GM23248 (cell line): ENCODE measurements at regions not wholly inside any gene's neighbourhood (a gene's known extent, or its start where the extent isn't known, plus 50 kb on each side); places are given as distances from the start of the nearest gene placed in this dataset.
A peak's percentile ranks its signal among the peaks of the same experiment; 100 is the strongest.

Source experiments
- DNase-seq: peaks from one replicate; pipeline ENCODE4 v3.0.0-alpha.2; 2015
- H2AFZ ChIP-seq: fragments of 200-600 bp; sonication (generic); 2 replicates; pipeline ENCODE4 v1.6.1; 2016; ENCODE audit warnings: antibody characterized with exemption
- H3F3A ChIP-seq: fragments of 200-600 bp; sonication (generic); 2 replicates; pipeline ENCODE4 v1.6.1; 2016; ENCODE audit warnings: mild to moderate bottlenecking, antibody characterized with exemption, mixed run types; ENCODE audit not compliant: insufficient read depth
- H3K27ac ChIP-seq: fragments of 200-600 bp; sonication (generic); 2 replicates; pipeline ENCODE4 v1.5.1; 2016; ENCODE audit warnings: mild to moderate bottlenecking
- H3K27me3 ChIP-seq: fragments of 200-600 bp; sonication (generic); replicated peaks from 2 replicates; pipeline ENCODE4 v1.6.1; 2016; ENCODE audit warnings: mild to moderate bottlenecking; ENCODE audit not compliant: insufficient read depth
- H3K36me3 ChIP-seq: fragments of 200-600 bp; sonication (generic); 2 replicates; pipeline ENCODE4 v1.6.1; 2016; ENCODE audit warnings: low read depth, mild to moderate bottlenecking
- H3K4me1 ChIP-seq: fragments of 200-600 bp; sonication (generic); 2 replicates; pipeline ENCODE4 v1.6.1; 2016; ENCODE audit warnings: mild to moderate bottlenecking; ENCODE audit not compliant: insufficient read depth
- H3K4me2 ChIP-seq: fragments of 200-600 bp; sonication (generic); one replicate; pipeline ENCODE4 v1.6.1; 2016; ENCODE audit warnings: mild to moderate bottlenecking; ENCODE audit not compliant: unreplicated experiment
- H3K4me3 ChIP-seq: fragments of 200-600 bp; sonication (generic); 2 replicates; pipeline ENCODE4 v1.5.1; 2016; ENCODE audit warnings: mild to moderate bottlenecking
- H3K79me2 ChIP-seq: fragments of 200-600 bp; sonication (generic); 2 replicates; pipeline ENCODE4 v1.6.1; 2016; ENCODE audit warnings: mild to moderate bottlenecking; ENCODE audit not compliant: insufficient read depth
- H3K9ac ChIP-seq: fragments of 200-600 bp; sonication (generic); 2 replicates; pipeline ENCODE4 v1.6.1; 2016; ENCODE audit warnings: mild to moderate bottlenecking
- H3K9me2 ChIP-seq: fragments of 200-600 bp; sonication (generic); 2 replicates; pipeline ENCODE4 v1.6.1; 2016; ENCODE audit warnings: mixed run types, mild to moderate bottlenecking, moderate library complexity; ENCODE audit not compliant: insufficient read depth
- H3K9me3 ChIP-seq: fragments of 200-600 bp; sonication (generic); one replicate; pipeline ENCODE4 v1.6.1; 2017; ENCODE audit warnings: low read depth
- H4K20me1 ChIP-seq: fragments of 200-600 bp; sonication (generic); 2 replicates; pipeline ENCODE4 v1.6.0; 2016; ENCODE audit not compliant: insufficient read depth
- EZH2 ChIP-seq: fragments of 200-600 bp; sonication (generic); IDR thresholded peaks from 2 replicates; pipeline ENCODE4 v1.6.1; 2018; ENCODE audit warnings: antibody characterized with exemption, mild to moderate bottlenecking; ENCODE audit not compliant: insufficient read depth, poor library complexity, severe bottlenecking
- EZH2phosphoT487 ChIP-seq: fragments of 200-600 bp; sonication (generic); IDR thresholded peaks from 2 replicates; pipeline ENCODE4 v1.6.1; 2018; ENCODE audit warnings: antibody characterized with exemption, moderate library complexity, mild to moderate bottlenecking, low read depth; ENCODE audit not compliant: insufficient read depth
- WGBS, 2 experiments: methylation state at CpG; one replicate each; pipeline ENCODE4 v1.1.6; 2015 to 2017; ENCODE audit warnings: low lambda C conversion rate in 2 of 2, low coverage in 1 of 2; ENCODE audit errors: missing lambda C conversion rate in 2 of 2; 5-methylcytosine and 5-hydroxymethylcytosine counted together
- in situ Hi-C: fragments of 300-500 bp; cut with MboI; formaldehyde crosslinking; loops from 2 replicates; pipeline ENCODE4 v1.15.0; 2020

DNA sequence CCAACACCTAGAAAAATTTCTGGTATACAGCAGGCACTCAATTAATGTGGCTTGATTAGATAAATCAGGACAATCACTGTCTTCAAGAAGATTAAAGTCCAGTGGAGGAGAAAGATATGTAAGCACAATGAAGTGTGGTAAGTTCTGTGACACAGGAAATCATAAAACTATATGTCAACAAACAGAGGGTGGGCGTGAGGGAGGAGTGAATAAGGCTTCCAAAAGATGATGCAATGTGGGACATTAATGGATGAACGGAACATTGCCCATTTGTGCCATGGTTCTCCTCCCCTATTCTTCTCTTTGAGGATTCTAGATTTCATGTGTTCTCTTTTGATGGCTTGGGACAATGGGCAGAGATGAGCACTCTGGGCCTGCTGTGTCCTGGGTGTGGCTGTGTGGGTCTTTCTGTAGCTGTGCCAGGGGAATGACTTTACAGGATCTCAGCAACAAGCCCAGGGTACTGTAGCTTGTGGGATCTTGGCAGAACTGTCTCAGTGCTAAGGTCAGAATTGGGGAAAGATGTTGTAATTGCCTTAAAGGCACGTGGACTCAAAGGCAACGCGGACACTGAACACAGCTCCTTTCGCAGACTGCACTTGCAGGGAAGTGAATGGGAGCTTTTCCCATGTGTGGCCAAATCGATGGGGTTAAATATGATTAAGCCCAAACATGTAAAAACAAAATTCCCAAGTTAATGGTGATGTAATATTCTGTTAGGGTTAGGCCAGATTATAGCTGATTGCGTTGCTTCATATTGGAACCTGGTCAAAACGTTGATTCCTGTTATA lies 366.9 kb downstream of the TGFB2 start:
- no peak for TF ChIP-seq EZH2
- TF ChIP-seq EZH2phosphoT487, result no peak
- Histone ChIP-seq H3K27ac (no peak overlapping the region), H3K4me3 (no peak overlapping the region), H3F3A (peaks cover 5% of the 10 kb centered on the region), H3K9me3 (no peaks in the 10 kb centered on the region), H2AFZ (peak overlapping the region; percentile 47; the same call in 1 of the 2 replicates), H3K4me1 (peaks cover 22% of the 10 kb centered on the region), H3K79me2 (no peaks in the 10 kb centered on the region), H3K9ac (no peak overlapping the region), H3K4me2 (no peak overlapping the region), H4K20me1 (no peaks in the 10 kb centered on the region), H3K9me2 (no peaks in the 10 kb centered on the region), H3K36me3 (no peaks in the 10 kb centered on the region), H3K27me3 (no peaks in the 10 kb centered on the region)
- in situ Hi-C loops, result no loop called here
- DNase-seq, result peak; percentile 56
- 38 to 47% methylated on average over 9 of the region's 9 CpGs for WGBS, 2 experiments

DNA sequence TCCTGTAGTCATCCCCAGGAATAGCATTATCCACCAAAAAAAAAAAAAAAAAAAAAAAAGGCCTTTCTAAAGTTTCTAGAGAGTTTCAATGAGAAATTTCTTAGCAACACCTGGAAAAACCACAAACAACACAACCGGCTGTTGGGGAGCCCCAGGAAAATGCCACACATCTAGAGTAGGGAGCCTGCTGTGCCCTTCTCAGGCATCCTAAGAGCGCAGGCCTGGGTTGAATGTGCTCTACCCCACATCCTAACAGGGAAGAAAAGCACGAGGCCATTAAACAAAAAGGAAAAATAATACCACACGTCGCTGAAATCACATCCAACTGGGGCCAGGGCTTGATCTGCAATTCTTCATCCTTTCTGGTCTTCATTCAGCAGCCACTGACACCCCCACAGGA lies 367.5 kb downstream of the TGFB2 start:
- Histone ChIP-seq H3F3A (peaks cover 8% of the 10 kb centered on the region), H3K4me1 (peaks cover 28% of the 10 kb centered on the region), H3K36me3 (no peaks in the 10 kb centered on the region), H2AFZ (no peak overlapping the region), H4K20me1 (no peaks in the 10 kb centered on the region), H3K4me2 (no peak overlapping the region), H3K9me3 (no peaks in the 10 kb centered on the region), H3K27me3 (no peaks in the 10 kb centered on the region), H3K79me2 (no peaks in the 10 kb centered on the region), H3K27ac (no peak overlapping the region), H3K4me3 (no peak overlapping the region), H3K9ac (no peak overlapping the region), H3K9me2 (no peaks in the 10 kb centered on the region)
- 84 to 89% methylated on average over 5 of the region's 5 CpGs for WGBS, 2 experiments
- no peak for DNase-seq
- in situ Hi-C loops, result no loop called here
- TF ChIP-seq EZH2phosphoT487 (no peak), EZH2 (no peak)

DNA sequence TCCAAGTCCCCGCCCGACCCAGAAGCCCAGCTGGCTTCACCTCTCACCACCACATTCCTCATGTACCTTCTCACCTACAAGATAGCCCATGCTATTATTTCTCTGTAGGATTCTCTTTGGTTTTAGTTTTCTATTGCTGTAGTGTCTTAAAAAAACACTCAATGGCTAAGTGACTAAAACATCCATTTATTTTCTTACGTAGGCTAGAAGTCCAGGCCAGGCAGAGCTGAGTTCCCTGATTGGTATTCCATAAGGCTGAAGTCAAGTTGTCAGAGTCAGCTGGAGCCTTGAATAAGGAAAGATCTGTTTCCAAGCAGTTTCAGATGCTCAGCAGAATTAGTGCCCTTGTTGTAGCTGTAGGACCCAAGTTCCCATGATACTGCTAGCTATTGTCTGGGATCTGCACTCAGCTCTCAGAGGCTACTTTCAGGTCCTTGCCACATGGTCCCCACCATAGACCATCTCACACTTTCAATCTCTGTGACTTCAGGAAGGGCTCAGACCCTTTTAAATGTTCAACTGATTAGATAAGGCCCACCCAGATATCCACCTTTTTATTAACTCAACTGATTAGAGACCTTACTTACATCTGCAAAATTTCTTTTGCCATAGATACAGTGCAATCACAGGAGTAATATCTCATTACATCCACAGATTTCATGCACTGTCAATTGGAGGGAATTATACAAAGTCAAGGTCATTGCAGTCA lies 371.0 kb downstream of the TGFB2 start:
- H3K9me2 ChIP-seq, result no peaks in the 10 kb centered on the region
- no peaks in the 10 kb centered on the region for H4K20me1 ChIP-seq
- H3K4me1 ChIP-seq, result peaks cover 28% of the 10 kb centered on the region
- no peak overlapping the region for H3K4me2 ChIP-seq
- no peaks in the 10 kb centered on the region for H3K36me3 ChIP-seq
- H2AFZ ChIP-seq, result no peak overlapping the region
- H3K27ac ChIP-seq, result no peak overlapping the region
- in situ Hi-C loops, result no loop called here
- H3F3A ChIP-seq, result peaks cover 16% of the 10 kb centered on the region
- H3K9me3 ChIP-seq, result no peaks in the 10 kb centered on the region
- 91% methylated on average over 3 of the region's 3 CpGs for WGBS, 2 experiments
- H3K27me3 ChIP-seq, result no peaks in the 10 kb centered on the region
- no peak for TF ChIP-seq EZH2
- no peak overlapping the region for H3K9ac ChIP-seq
- DNase-seq, result no peak
- H3K79me2 ChIP-seq, result no peaks in the 10 kb centered on the region
- no peak overlapping the region for H3K4me3 ChIP-seq

DNA sequence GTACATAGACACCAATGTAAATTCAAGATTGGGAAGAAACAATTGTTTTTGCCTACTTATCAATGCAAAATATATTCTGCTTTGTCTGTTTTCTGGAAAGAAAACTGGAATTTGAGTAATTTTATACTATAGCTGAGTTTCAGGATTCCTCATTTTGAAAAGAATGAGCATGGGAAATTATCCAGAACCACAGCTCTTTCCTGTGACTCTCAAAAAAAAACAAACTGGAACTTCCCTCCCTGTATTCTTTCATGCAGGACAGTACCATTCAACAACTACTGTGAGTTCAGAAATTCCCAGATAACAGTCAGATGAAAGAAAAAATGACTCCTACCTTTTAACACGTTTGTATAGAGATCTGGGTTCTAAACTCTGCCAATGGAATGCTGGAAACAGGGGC lies 372.4 kb downstream of the TGFB2 start:
- in situ Hi-C loops, result no loop called here
- Histone ChIP-seq H3F3A (peaks cover 16% of the 10 kb centered on the region), H4K20me1 (no peaks in the 10 kb centered on the region), H3K27ac (no peak overlapping the region), H3K4me2 (peak overlapping the region; percentile 36), H2AFZ (no peak overlapping the region), H3K79me2 (no peaks in the 10 kb centered on the region), H3K4me3 (no peak overlapping the region), H3K9ac (no peak overlapping the region), H3K27me3 (no peaks in the 10 kb centered on the region), H3K9me2 (no peaks in the 10 kb centered on the region), H3K9me3 (no peaks in the 10 kb centered on the region), H3K4me1 (peaks cover 17% of the 10 kb centered on the region), H3K36me3 (no peaks in the 10 kb centered on the region)
- peak; percentile 41 for DNase-seq
- TF ChIP-seq EZH2 (no peak), EZH2phosphoT487 (no peak)
- WGBS, 2 experiments, result 4 to 5% methylated on average over 1 of the region's 1 CpG
